Renal cortical epithelial cell (primary cell): ENCODE measurements at regions not wholly inside any gene's neighbourhood (a gene's known extent, or its start where the extent isn't known, plus 50 kb on each side); places are given as distances from the start of the nearest gene placed in this dataset.

ENCODE experiments used
- DNase-seq: peaks from one replicate; pipeline ENCODE4 v3.0.0-alpha.2; 2011; ENCODE audit warnings: low read depth

DNA sequence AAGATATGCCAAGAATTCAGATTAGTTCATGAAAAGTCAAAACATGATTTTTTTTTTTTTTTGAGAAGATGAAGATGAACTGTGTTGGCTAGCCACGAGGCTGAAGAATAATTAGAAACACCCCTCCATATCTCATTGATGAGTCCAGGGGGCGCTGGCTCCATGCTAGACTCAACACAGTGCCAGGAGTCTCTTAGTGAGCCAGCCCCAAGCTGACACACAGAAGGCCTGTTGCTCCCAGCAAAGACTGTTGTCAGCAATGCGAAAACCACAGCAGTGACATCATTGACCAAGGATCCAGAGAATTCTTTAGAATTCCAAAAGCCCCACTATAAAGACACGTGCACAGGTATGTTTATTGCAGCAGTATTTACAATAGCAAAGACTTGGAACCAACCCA is 185.2 kb downstream of the ANXA2 start:
- no peak for DNase-seq

DNA sequence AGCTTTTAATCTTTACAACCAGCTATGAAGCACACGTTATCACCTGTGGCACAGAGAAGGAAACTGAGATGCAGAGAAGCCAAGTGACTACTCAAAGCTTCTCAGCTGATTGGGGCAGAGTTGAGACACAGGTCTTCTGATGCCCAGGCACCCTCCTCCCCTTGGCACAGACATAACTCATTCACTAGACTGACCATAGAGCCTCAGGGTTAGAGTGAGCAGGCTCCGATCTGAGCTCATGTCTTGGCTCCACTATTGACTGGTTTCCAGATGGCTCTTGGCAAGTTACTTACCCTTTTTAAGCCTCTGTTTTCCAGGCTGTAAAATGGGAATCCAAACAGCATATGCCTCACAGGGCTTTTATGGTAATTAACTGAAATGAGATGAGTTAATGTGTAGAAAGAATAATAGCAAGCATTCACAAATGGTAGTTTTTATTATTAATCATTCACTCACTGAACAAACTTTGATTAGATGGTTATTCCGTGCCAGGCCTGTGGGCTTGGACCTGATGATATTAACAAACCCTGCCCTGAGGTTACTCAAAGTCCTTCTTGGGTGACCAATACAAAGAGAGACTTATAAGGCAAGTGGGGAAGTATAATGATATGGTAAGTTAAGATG is 184.3 kb downstream of the ANXA2 start:
- no peak for DNase-seq

DNA sequence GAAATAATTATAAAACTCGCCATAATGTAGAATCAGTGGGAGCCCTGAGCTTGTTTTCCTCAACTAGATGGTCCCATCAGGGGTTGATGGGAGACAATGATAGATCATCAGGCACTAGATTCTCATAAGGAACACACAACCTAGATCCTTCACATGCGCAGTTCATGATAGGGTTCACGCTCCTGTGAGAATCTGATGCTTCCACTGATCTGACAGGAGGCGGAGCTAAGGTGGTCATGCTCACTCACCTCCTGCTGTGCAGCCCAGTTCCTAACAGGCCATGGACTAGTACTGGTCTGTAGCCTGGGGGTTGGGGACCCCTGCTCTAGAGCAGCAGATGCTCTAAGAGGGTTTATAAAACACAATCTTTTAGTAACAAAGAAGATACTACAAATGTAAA is 183.6 kb downstream of the ANXA2 start:
- no peak for DNase-seq

DNA sequence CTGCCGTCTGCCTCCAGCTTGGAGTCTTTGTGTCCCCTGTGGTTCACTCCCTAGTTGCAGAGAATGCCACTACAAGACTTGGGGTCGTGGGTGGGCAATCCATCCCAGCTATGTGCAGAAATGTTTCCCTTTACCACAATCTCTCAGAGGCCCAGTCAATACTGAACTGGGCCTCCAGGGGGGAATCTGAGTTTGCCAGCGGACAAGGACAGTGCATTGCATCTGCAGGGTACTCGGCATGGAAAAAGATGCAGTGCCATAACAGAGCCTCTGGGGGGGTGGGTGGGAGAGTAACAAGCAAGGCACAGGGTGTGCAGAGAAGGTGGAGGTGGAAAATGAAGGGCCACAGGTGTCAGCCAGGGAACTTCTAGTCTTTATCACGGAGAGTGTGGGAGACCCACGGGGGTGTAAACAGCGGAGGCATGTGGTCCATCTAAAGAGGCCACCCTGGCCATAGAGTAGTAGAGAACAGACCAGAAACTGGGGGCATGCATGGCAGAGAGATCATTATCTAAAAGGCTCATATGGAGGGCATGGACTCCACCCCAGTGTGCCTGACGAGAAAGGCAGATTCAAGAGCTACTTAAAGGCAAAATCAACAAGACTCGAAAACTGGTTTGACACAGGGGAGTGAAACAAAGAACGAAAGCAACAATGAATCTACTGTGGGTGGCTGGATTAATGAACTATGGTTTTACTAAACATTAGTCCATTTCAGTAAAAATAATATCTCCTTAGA is 182.4 kb downstream of the ANXA2 start:
- DNase-seq: no peak

DNA sequence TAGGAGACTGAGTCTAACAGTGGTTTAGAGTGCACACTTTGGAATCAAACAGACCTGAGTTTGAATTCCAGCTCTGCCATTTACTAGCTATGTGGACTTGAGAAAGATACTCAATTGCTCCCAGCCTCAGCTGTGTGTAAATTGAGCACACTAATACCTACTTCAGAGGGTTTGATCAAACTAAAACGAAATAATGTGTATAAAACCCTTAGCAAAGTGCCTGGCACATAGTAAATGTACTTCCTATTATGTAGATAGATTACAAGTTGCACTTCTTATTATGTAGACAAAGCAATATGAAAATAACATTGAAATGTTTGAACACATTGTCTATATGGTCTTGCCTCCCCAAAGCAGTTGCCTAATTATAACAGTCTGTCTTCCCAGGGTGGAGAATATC is 180.6 kb downstream of the ANXA2 start:
- no peak for DNase-seq

DNA sequence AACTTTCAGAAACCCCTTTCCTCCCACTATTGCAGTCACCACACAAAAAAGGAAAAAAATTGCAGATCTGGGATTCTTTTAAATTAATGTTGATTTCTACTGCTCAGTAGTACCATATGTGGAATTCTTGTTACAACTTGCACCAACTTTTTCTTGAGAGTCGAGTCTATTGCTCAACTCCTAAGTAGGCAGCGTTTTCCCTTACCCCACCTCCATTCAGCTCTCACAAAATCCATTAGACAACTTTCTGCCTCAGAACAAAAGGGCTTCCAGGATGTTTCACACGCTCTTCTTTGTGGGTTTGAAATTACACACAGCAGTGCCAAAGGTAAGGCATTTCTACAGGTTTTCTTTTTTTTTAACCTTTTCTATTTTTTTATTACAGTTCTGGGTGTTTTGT is 179.5 kb downstream of the ANXA2 start:
- DNase-seq: no peak

DNA sequence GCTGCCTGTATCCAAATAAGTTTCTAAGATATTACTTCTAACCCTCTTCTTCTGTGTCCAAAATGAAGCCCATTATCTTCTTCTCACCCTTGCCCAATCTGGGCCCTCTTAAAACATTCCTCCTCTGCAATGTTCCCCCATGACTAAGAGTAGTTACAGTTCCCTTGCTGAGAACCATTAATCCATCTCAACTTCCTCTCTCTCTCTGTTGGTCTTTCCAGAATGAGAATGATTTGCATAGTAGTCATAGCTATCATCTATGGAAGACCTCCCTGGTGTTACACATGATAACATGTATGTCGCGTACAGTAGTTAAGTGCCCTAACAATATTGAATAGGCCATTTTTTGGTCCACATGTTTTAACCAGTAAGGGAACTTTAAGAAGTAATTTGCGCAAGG is 177.9 kb downstream of the ANXA2 start:
- DNase-seq: no peak

GRCh38 chr15:60221356-60221755 is 176.4 kb downstream of the ANXA2 start:
- no peak for DNase-seq

- DNase-seq: no peak
These were observed 175.4 kb downstream of the ANXA2 start for GRCh38 chr15:60222404-60222803.

DNA sequence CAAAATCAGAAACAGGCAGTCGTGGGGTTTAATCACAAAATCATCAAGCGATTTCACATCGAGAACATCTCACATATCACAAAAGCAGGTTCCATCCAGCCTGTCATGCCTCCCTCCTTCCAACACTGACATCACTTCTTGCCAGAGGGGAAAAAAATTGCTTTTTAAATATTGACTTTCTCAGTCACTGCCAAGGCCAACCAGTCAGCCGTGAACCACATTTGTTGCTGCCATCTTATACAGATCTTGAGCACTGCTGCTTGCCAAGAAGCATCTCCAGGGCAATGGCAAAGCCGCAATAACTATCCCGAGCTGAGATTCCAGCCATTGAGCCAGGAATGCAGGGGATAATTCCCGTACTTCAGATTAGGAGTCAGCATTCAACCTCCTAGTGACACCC is 174.6 kb downstream of the ANXA2 start:
- DNase-seq: peak; percentile 15

- no peak for DNase-seq
These were observed 170.9 kb downstream of the ANXA2 start for GRCh38 chr15:60226924-60227323.

- no peak for DNase-seq
These were observed 169.7 kb downstream of the ANXA2 start for GRCh38 chr15:60228101-60228500.

- no peak for DNase-seq
These were observed 169.2 kb downstream of the ANXA2 start for GRCh38 chr15:60228619-60229018.

DNA sequence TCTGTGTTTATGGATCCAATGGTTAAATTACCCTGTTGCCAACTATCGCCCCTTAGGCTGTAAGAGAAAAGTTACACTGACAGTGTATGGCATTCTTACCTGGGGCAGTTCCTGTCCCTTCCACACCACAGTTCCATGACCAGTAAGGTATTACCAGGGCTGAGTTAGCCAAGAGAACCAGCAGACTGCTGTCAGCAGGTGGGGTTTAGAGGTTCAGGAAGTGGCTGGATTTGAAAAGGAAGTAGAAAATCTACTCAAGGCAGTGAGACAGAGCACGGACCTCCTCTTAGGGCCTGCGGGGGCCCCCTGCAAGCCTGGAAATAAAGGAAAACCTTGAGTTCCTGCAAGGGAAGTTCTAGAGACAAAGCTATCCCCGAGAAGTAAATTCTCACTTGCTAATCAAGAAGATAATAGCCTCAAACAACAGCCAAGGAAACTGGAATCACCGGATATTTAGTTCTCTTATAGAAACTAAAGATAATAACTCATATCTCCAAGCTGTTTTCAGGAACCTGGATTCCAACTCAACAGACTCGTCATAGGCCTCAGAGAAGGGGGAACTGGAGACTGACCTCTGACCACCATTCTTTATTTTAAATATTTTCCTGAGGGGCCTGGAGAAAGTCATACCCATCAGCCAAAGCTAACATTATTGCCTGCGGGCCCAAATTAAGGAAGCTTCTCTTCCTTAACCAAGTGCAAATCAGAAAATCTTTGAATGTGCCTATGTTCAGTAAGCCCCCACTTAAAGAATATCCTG is 161.7 kb downstream of the ANXA2 start:
- no peak for DNase-seq

DNA sequence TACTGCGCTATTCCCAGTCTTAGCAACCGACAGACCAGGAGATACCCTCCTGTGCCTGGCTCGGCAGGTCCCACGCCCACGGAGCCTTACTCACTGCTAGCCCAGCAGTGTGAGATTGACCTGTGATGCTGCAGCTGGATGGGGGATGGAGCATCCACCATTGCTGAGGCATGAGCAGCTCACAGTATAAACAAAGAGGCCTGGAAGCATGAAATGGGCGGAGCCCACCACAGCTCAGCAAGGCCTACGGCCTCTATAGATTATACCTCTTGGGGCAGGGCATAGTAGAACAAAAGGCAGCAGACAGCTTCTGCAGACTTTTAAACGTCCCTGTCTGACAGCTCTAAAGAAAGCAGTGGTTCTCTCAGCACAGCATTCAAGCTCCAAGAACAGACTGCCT is 160.3 kb downstream of the ANXA2 start:
- DNase-seq: no peak

DNA sequence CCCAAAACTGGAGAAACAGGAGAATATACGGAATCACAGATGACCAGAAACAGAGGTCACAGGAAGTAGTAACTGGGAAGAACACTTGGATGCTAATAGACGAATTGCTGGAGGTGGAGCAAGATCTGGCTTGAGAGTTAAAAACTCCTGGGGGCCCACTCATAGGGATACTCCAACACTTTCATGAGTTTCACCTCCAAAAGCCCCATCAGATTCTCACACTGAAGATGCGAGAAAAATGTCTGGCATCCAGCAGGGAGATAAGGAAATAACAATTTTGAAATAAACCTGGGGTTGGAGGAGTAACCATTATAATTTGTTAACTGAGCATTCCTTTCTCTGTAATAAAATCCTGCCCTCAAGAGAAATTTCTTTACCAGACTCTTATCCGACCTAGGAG is 154.0 kb downstream of the ANXA2 start:
- DNase-seq: no peak

- DNase-seq: no peak
These were observed 153.0 kb downstream of the ANXA2 start for GRCh38 chr15:60244813-60245212.

DNA sequence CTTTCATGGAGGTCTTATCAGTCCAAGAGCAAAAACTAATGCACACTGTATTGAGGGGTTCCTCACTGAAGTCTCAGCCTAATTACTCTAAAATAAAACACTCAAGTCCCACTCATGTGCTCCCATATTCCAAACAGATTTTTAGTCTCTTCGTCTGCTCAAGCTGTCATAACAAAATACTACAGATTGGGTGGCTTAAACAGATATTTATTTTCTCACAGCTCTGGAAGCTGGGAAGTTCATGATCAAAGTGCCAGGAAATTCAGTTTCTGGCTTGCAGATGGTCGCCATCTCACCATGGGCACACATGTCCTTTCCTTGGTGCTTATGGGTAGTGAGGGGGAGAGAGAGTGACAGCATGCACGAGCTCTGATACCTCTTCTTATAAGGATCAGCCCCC is 147.5 kb downstream of the ANXA2 start:
- no peak for DNase-seq

- DNase-seq: no peak
These were observed 146.3 kb downstream of the ANXA2 start for GRCh38 chr15:60251300-60252070.

- no peak for DNase-seq
These were observed 143.4 kb downstream of the ANXA2 start for GRCh38 chr15:60254416-60254815.

DNA sequence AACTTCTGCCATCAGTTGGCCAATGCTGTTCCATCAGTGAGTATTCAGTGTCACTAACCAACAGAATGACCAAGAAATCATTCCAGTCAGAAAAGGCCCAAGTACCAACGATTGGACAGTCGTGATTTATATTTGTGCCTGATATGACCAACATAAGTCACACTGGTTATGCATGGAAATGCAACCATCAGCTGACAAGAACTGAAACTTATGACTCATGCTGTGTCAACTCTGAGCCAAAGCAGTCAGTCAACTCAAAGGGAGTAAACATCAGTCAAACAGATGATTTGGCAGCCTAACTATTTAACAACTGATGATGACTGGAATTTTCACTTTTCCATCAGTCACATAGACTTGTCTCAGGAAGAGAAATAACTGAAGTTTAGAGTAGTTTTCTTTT is 142.4 kb downstream of the ANXA2 start:
- peak; percentile 84 for DNase-seq

GRCh38 chr15:60257591-60258159 is 140.1 kb downstream of the ANXA2 start:
- DNase-seq: no peak
